IPS-15b (cell line): ENCODE measurements at regions not wholly inside any gene's neighbourhood (a gene's known extent, or its start where the extent isn't known, plus 50 kb on each side); places are given as distances from the start of the nearest gene placed in this dataset.
"Not testable (repeated sequence)": the region's sequence is repeated elsewhere in the genome, so short reads cannot be mapped to it uniquely, and the experiment has no call there.

Experiments
- H3K27me3 ChIP-seq: one replicate; pipeline ENCODE4 v1.6.1; 2013; ENCODE audit warnings: low read length; ENCODE audit not compliant: control insufficient read depth, insufficient read depth
- H3K36me3 ChIP-seq: one replicate; pipeline ENCODE4 v1.6.1; 2013; ENCODE audit warnings: low read length; ENCODE audit not compliant: control insufficient read depth, insufficient read depth
- H3K4me1 ChIP-seq: one replicate; pipeline ENCODE4 v1.6.1; 2013; ENCODE audit warnings: mild to moderate bottlenecking, low read length; ENCODE audit not compliant: control insufficient read depth, insufficient read depth
- H3K4me3 ChIP-seq: one replicate; pipeline ENCODE4 v1.5.1; 2013; ENCODE audit warnings: low read depth, low read length
- H3K9ac ChIP-seq: one replicate; pipeline ENCODE4 v1.6.1; 2013; ENCODE audit warnings: low read depth, mild to moderate bottlenecking, low read length
- H3K9me3 ChIP-seq: one replicate; pipeline ENCODE4 v1.6.1; 2013; ENCODE audit warnings: mild to moderate bottlenecking, low read length; ENCODE audit not compliant: control insufficient read depth, insufficient read depth

GRCh38 chr14:53620890-53621289 is 335.7 kb downstream of the BMP4 start:
- Histone ChIP-seq H3K9ac (no peak overlapping the region), H3K36me3 (no peaks in the 10 kb centered on the region)

GRCh38 chr14:53620317-53620716 is 336.3 kb downstream of the BMP4 start:
- Histone ChIP-seq H3K9ac (no peak overlapping the region), H3K9me3 (no peaks in the 10 kb centered on the region), H3K4me1 (no peaks in the 10 kb centered on the region), H3K36me3 (no peaks in the 10 kb centered on the region), H3K4me3 (no peak overlapping the region), H3K27me3 (no peaks in the 10 kb centered on the region)

More at GRCh38 chr14:53620890-53621289, 335.7 kb downstream of the BMP4 start:
- H3K4me3 ChIP-seq, result no peak overlapping the region
- H3K27me3 ChIP-seq, result no peaks in the 10 kb centered on the region
- no peaks in the 10 kb centered on the region for H3K9me3 ChIP-seq
- H3K4me1 ChIP-seq, result no peaks in the 10 kb centered on the region

GRCh38 chr14:53619691-53620231 is 336.9 kb downstream of the BMP4 start:
- H3K9ac ChIP-seq, result no peak overlapping the region
- no peak overlapping the region for H3K4me3 ChIP-seq
- no peaks in the 10 kb centered on the region for H3K9me3 ChIP-seq
- H3K4me1 ChIP-seq, result no peaks in the 10 kb centered on the region
- H3K27me3 ChIP-seq, result no peaks in the 10 kb centered on the region
- H3K36me3 ChIP-seq, result no peaks in the 10 kb centered on the region

- H3K27me3 ChIP-seq, H3K4me1 ChIP-seq, H3K9me3 ChIP-seq, H3K36me3 ChIP-seq, H3K9ac ChIP-seq, H3K4me3 ChIP-seq: not testable (repeated sequence)
Measured at GRCh38 chr14:53616536-53616935, 340.1 kb downstream of the BMP4 start.

GRCh38 chr14:53615252-53615651 is 341.4 kb downstream of the BMP4 start:
- H3K4me1 ChIP-seq, result peaks cover 4% of the 10 kb centered on the region
- no peak overlapping the region for H3K4me3 ChIP-seq
- no peaks in the 10 kb centered on the region for H3K36me3 ChIP-seq
- H3K27me3 ChIP-seq, result no peaks in the 10 kb centered on the region
- no peak overlapping the region for H3K9ac ChIP-seq
- no peaks in the 10 kb centered on the region for H3K9me3 ChIP-seq

- Histone ChIP-seq H3K36me3 (no peaks in the 10 kb centered on the region), H3K27me3 (no peaks in the 10 kb centered on the region), H3K9ac (peak overlapping the region; percentile 29), H3K9me3 (no peaks in the 10 kb centered on the region), H3K4me3 (no peak overlapping the region), H3K4me1 (peaks cover 4% of the 10 kb centered on the region)
Measured at GRCh38 chr14:53613404-53614253, 343.0 kb downstream of the BMP4 start.

GRCh38 chr14:53610947-53611346 is 345.7 kb downstream of the BMP4 start:
- no peaks in the 10 kb centered on the region for H3K9me3 ChIP-seq
- no peaks in the 10 kb centered on the region for H3K27me3 ChIP-seq
- peaks cover 4% of the 10 kb centered on the region for H3K4me1 ChIP-seq
- no peak overlapping the region for H3K4me3 ChIP-seq
- no peaks in the 10 kb centered on the region for H3K36me3 ChIP-seq
- no peak overlapping the region for H3K9ac ChIP-seq

GRCh38 chr14:53609009-53609408 is 347.6 kb downstream of the BMP4 start:
- no peaks in the 10 kb centered on the region for H3K9me3 ChIP-seq
- peaks cover 3% of the 10 kb centered on the region for H3K4me1 ChIP-seq
- no peak overlapping the region for H3K4me3 ChIP-seq
- H3K9ac ChIP-seq, result no peak overlapping the region
- no peaks in the 10 kb centered on the region for H3K36me3 ChIP-seq
- no peaks in the 10 kb centered on the region for H3K27me3 ChIP-seq

- no peaks in the 10 kb centered on the region for H3K4me1 ChIP-seq
- no peaks in the 10 kb centered on the region for H3K36me3 ChIP-seq
- no peaks in the 10 kb centered on the region for H3K9me3 ChIP-seq
- no peak overlapping the region for H3K9ac ChIP-seq
- H3K4me3 ChIP-seq, result no peak overlapping the region
- H3K27me3 ChIP-seq, result no peaks in the 10 kb centered on the region
Measured at GRCh38 chr14:53608369-53608768, 348.3 kb downstream of the BMP4 start.

GRCh38 chr14:53606203-53606602 is 350.4 kb downstream of the BMP4 start:
- H3K4me3 ChIP-seq, result no peak overlapping the region
- H3K36me3 ChIP-seq, result no peaks in the 10 kb centered on the region
- no peak overlapping the region for H3K9ac ChIP-seq
- no peaks in the 10 kb centered on the region for H3K27me3 ChIP-seq
- no peaks in the 10 kb centered on the region for H3K4me1 ChIP-seq
- no peaks in the 10 kb centered on the region for H3K9me3 ChIP-seq

- Histone ChIP-seq H3K27me3 (no peaks in the 10 kb centered on the region), H3K4me3 (no peak overlapping the region), H3K9ac (no peak overlapping the region), H3K36me3 (no peaks in the 10 kb centered on the region), H3K9me3 (no peaks in the 10 kb centered on the region), H3K4me1 (no peaks in the 10 kb centered on the region)
Measured at GRCh38 chr14:53605562-53605961, 351.1 kb downstream of the BMP4 start.

GRCh38 chr14:53603994-53604393 is 352.6 kb downstream of the BMP4 start:
- Histone ChIP-seq H3K9me3 (no peaks in the 10 kb centered on the region), H3K4me1 (no peaks in the 10 kb centered on the region), H3K4me3 (no peak overlapping the region), H3K36me3 (no peaks in the 10 kb centered on the region), H3K27me3 (no peaks in the 10 kb centered on the region), H3K9ac (no peak overlapping the region)
